Activated CD8-positive, alpha-beta T cell treated with anti-CD3 and anti-CD28 coated beads for 36 hours (primary cell): ENCODE measurements at regions not wholly inside any gene's neighbourhood (a gene's known extent, or its start where the extent isn't known, plus 50 kb on each side); places are given as distances from the start of the nearest gene placed in this dataset.

Source experiments
- ATAC-seq: fragments of 200-7000 bp; cut with Tn5 transposase; one replicate; pipeline ENCODE4 v1.10.0; 2021; ENCODE audit warnings: mild to moderate bottlenecking, moderate library complexity
- CTCF ChIA-PET: fragments of 350-600 bp; sonication (Branson Sonifier 250); formaldehyde crosslinking; loops from one replicate; lab custom pipeline; 2021; ENCODE audit warnings: antibody characterized with exemption; lab: Charles Lee
- POLR2A ChIA-PET: fragments of 350-600 bp; sonication (Branson Sonifier 250); formaldehyde crosslinking; loops from one replicate; lab custom pipeline; 2021; ENCODE audit warnings: antibody characterized with exemption; lab: Charles Lee
- DNase-seq: peaks from one replicate; pipeline ENCODE4 v3.0.0-alpha.2; 2020
- H3K27ac Mint-ChIP-seq: one replicate; pipeline ENCODE4 v1.8.0; 2021; ENCODE audit warnings: mild to moderate bottlenecking, mixed read lengths
- H3K27me3 Mint-ChIP-seq: one replicate; pipeline ENCODE4 v1.8.0; 2021; ENCODE audit warnings: mixed read lengths
- H3K36me3 Mint-ChIP-seq: one replicate; pipeline ENCODE4 v1.8.0; 2021; ENCODE audit warnings: low read depth, mixed read lengths
- H3K4me1 Mint-ChIP-seq: one replicate; pipeline ENCODE4 v1.8.0; 2021; ENCODE audit warnings: low read depth, mixed read lengths
- H3K4me3 Mint-ChIP-seq: one replicate; pipeline ENCODE4 v1.8.0; 2021; ENCODE audit warnings: mild to moderate bottlenecking, moderate library complexity, mixed read lengths
- H3K9me3 Mint-ChIP-seq: one replicate; pipeline ENCODE4 v1.8.0; 2021; ENCODE audit warnings: mixed read lengths
- intact Hi-C: fragments of 100-400 bp; cut with micrococcal nuclease; formaldehyde crosslinking; loops from one replicate; pipeline ENCODE4 v1.10.0; 2022
- TF ChIP-seq, protein P1 (sequence below): fragments of 200-600 bp; IDR thresholded peaks from one replicate; pipeline ENCODE4 v1.8.0; 2022; ENCODE audit warnings: antibody characterized with exemption, mild to moderate bottlenecking

DNA sequence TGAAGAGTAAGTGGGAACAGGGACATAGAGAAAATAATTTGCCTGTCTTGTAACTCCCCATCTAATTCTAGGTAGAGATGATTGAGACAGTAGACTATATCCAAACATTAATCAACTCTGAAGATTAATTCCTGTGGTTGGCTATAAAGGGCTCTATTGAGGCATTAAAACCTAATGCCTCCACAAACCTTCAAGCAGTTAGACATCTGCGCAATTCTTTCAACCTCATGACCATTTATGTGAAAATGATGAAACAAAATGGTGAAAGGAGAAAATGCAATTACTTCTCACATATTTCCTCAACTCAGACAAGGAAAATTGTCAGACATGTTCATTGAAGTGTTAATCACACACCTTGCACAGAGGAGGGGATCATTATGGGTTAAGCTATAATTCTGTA lies 164.5 kb upstream of the MYT1L start:
- no peaks in the 10 kb centered on the region for H3K9me3 Mint-ChIP-seq
- no peaks in the 10 kb centered on the region for H3K36me3 Mint-ChIP-seq
- no peaks in the 10 kb centered on the region for H3K4me1 Mint-ChIP-seq
- peaks cover 7% of the 10 kb centered on the region for H3K27me3 Mint-ChIP-seq
- H3K27ac Mint-ChIP-seq = no peak overlapping the region
- POLR2A ChIA-PET = no interaction called here
- intact Hi-C loops = no loop called here
- CTCF ChIA-PET = no interaction called here
- TF ChIP-seq, protein P1, sequence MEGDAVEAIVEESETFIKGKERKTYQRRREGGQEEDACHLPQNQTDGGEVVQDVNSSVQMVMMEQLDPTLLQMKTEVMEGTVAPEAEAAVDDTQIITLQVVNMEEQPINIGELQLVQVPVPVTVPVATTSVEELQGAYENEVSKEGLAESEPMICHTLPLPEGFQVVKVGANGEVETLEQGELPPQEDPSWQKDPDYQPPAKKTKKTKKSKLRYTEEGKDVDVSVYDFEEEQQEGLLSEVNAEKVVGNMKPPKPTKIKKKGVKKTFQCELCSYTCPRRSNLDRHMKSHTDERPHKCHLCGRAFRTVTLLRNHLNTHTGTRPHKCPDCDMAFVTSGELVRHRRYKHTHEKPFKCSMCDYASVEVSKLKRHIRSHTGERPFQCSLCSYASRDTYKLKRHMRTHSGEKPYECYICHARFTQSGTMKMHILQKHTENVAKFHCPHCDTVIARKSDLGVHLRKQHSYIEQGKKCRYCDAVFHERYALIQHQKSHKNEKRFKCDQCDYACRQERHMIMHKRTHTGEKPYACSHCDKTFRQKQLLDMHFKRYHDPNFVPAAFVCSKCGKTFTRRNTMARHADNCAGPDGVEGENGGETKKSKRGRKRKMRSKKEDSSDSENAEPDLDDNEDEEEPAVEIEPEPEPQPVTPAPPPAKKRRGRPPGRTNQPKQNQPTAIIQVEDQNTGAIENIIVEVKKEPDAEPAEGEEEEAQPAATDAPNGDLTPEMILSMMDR = no peak
- no peak for DNase-seq
- no peak for ATAC-seq
- H3K4me3 Mint-ChIP-seq = no peak overlapping the region

DNA sequence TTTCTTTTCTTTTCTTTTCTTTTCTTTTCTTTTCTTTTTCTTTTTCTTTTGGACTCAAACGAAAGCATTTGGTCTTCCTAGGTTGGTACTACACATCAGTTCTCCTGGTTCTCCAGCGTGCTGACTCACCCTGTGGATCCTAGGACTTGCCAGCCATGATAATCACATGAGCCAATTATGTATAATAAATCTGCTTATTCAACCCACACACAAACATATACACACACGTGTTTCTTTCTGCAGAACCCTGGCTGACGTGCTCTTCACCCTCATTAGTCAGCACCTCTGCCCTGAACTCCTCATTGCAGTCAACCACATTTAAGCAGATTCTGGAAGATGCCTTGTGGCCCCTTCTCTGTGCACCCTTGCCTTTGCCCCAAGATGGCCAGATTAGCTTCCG lies 162.4 kb upstream of the MYT1L start:
- no peak overlapping the region for H3K4me3 Mint-ChIP-seq
- H3K27ac Mint-ChIP-seq = no peak overlapping the region
- H3K9me3 Mint-ChIP-seq = no peaks in the 10 kb centered on the region
- POLR2A ChIA-PET = no interaction called here
- peaks cover 5% of the 10 kb centered on the region for H3K27me3 Mint-ChIP-seq
- CTCF ChIA-PET = no interaction called here
- DNase-seq (no peak), ATAC-seq (no peak)
- H3K4me1 Mint-ChIP-seq = no peaks in the 10 kb centered on the region
- H3K36me3 Mint-ChIP-seq = no peaks in the 10 kb centered on the region
- TF ChIP-seq, protein P1 = no peak
- intact Hi-C loops = no loop called here

DNA sequence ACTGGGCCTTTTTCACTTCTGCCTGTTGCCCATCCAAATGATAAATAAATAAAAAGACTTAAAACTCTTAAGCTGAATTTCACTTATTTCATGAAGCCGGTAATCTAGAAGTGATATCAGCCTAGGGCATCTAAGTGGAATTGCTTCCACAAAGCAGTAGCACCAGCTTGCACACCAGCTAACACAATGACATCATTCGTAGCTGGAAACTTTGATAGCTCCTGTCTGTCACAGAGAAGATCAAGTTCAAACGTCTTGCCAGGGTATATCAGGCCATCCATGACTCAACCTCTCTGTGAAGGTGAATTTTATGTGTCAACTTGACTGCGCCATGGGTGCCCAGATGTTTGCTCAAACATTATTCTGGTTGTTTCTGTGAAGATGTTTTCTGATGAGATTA lies 161.7 kb upstream of the MYT1L start:
- H3K27ac Mint-ChIP-seq = no peak overlapping the region
- CTCF ChIA-PET = no interaction called here
- intact Hi-C loops = no loop called here
- ATAC-seq = no peak
- H3K9me3 Mint-ChIP-seq = no peaks in the 10 kb centered on the region
- H3K4me3 Mint-ChIP-seq = no peak overlapping the region
- no peaks in the 10 kb centered on the region for H3K36me3 Mint-ChIP-seq
- TF ChIP-seq, protein P1 = no peak
- H3K27me3 Mint-ChIP-seq = peaks cover 5% of the 10 kb centered on the region
- no peaks in the 10 kb centered on the region for H3K4me1 Mint-ChIP-seq
- POLR2A ChIA-PET = no interaction called here
- DNase-seq = no peak

DNA sequence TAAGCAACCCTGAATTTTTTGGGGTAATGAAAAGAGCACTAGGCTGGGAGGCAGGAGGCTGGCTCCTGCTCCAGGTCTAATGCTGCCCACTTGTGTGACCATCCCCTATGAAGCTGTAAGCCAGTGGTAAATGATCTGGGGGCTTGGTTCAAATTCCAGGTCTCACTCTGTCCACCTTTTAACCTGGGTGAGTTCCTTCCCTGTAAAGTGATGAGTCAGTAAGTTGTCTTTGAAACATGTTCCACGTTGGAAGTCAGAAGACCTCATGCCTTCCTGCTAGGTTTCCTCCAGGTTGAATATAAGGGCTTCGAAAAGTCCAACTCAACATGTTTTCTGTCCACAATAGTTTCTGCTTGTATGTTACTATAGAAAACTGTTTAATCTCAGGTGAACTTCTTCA lies 160.9 kb upstream of the MYT1L start:
- Mint-ChIP-seq H3K4me3 (no peak overlapping the region), H3K27ac (no peak overlapping the region), H3K27me3 (peaks cover 6% of the 10 kb centered on the region), H3K9me3 (no peaks in the 10 kb centered on the region), H3K4me1 (no peaks in the 10 kb centered on the region), H3K36me3 (no peaks in the 10 kb centered on the region)
- DNase-seq (no peak), ATAC-seq (no peak)
- TF ChIP-seq, protein P1 = no peak
- intact Hi-C loops = no loop called here
- POLR2A ChIA-PET = no interaction called here
- CTCF ChIA-PET = no interaction called here

DNA sequence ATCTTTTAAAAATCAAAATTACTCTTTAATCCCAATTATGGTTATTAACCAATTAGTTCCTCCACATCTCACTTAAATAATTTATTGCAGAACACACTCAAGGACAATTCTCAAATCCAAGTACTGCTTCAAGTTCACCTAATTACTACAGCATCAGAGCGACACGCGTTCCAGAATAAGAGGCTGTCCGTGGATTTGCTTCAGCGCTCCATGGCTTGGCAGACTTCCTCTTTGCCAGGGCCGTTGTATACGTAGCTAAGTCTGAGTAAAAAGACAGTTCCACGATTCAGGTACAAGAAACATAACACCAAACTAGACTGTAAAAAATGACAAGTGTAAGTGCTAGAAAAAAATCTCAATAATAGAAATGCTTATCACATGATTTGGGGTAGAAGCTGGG lies 153.2 kb upstream of the MYT1L start:
- intact Hi-C loops = no loop called here
- ATAC-seq = no peak
- Mint-ChIP-seq H3K27me3 (peaks cover 10% of the 10 kb centered on the region), H3K36me3 (no peaks in the 10 kb centered on the region), H3K9me3 (no peaks in the 10 kb centered on the region), H3K27ac (no peak overlapping the region), H3K4me3 (no peak overlapping the region), H3K4me1 (no peaks in the 10 kb centered on the region)
- POLR2A ChIA-PET = no interaction called here
- DNase-seq = no peak
- TF ChIP-seq, protein P1 = no peak
- CTCF ChIA-PET = interaction anchor here (0.7 kb wide), 1 partner anchor 109 kb away, joined by 3 read pairs; no protein-coding TSS in a partner anchor
